Ovary (tissue), 3 donors: ENCODE measurements at regions not wholly inside any gene's neighbourhood (a gene's known extent, or its start where the extent isn't known, plus 50 kb on each side); places are given as distances from the start of the nearest gene placed in this dataset.

Source experiments
- EP300 ChIP-seq: sonication (generic); formaldehyde crosslinking; IDR thresholded peaks from one replicate; pipeline ENCODE4 v1.6.1; 2017; ENCODE audit warnings: antibody characterized with exemption
- POLR2A ChIP-seq: fragments of 450-650 bp; IDR thresholded peaks from one replicate; pipeline ENCODE4 v1.6.1; 2017; ENCODE audit warnings: antibody characterized with exemption, mild to moderate bottlenecking, moderate library complexity
- TF ChIP-seq, protein P1 (sequence below), 3 donors: fragments of 450-650 bp in 2 of 3; fragments of 200-600 bp in 1 of 3; IDR thresholded peaks; one replicate each; pipeline versions ENCODE4 v1.5.1 to v1.8.0; 2016 to 2022; ENCODE audit warnings: antibody characterized with exemption in 3 of 3, mild to moderate bottlenecking in 1 of 3
- donor health status: DM: no; HTN: no; CAD: no.

DNA sequence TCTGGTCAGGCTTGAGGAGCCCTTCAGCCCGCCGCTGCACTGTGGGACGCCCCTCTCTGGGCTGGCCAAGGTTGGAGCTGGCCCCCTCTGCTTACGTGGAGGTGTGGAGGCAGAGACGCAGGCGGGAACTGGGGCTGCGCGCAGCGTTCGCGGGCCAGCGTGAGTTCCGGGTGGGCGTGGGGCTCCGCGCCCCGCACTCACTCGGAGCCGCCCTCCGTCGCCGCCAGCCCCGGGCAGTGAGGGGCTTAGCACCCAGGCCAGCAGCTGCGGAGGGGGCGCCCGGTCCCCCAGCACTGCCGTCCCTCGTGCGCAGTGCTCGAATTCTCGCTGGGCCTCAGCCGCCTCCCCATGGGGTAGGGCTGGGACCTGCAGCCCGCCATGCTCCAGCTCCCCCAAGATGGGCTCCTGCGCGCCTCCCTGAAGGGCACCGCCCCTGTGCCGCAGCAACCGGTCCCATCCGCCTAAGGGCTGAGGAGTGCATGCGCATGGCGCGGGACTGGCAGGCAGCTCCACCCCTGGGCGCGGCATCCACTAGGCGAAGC, 695.9 kb downstream of the EPHA7 start:
- TF ChIP-seq, protein P1, sequence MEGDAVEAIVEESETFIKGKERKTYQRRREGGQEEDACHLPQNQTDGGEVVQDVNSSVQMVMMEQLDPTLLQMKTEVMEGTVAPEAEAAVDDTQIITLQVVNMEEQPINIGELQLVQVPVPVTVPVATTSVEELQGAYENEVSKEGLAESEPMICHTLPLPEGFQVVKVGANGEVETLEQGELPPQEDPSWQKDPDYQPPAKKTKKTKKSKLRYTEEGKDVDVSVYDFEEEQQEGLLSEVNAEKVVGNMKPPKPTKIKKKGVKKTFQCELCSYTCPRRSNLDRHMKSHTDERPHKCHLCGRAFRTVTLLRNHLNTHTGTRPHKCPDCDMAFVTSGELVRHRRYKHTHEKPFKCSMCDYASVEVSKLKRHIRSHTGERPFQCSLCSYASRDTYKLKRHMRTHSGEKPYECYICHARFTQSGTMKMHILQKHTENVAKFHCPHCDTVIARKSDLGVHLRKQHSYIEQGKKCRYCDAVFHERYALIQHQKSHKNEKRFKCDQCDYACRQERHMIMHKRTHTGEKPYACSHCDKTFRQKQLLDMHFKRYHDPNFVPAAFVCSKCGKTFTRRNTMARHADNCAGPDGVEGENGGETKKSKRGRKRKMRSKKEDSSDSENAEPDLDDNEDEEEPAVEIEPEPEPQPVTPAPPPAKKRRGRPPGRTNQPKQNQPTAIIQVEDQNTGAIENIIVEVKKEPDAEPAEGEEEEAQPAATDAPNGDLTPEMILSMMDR (IDR thresholded peaks at IDR 0.05), result no peak
- TF ChIP-seq POLR2A (no peak), EP300 (no peak)
